ENCODE measurements at regions not wholly inside any gene's neighbourhood (a gene's known extent, or its start where the extent isn't known, plus 50 kb on each side); places are given as distances from the start of the nearest gene placed in this dataset.

GRCh38 chr6:814378-815347 lies 121.7 kb upstream of the EXOC2 start (continued):
- no peak for TF ChIP-seq ZBTB33 (IDR thresholded peaks at IDR 0.05)

GRCh38 chr6:811831-812230 lies 118.9 kb upstream of the EXOC2 start:
- RAD21 ChIA-PET (ENCODE audit: unreplicated experiment), result no interaction called here
- Histone ChIP-seq H3K4me1 (ENCODE audit: control insufficient read depth, insufficient read depth, low read length) (no peaks in the 10 kb centered on the region), H3K4me2 (ENCODE audit: control insufficient read depth, insufficient read depth) (no peak overlapping the region), H3K79me2 (ENCODE audit: control insufficient read depth, insufficient read depth, low read length) (no peaks in the 10 kb centered on the region), H3K9ac (ENCODE audit: control insufficient read depth, insufficient read depth, low read length) (no peak overlapping the region), H3K4me3 (no peak overlapping the region), H3K36me3 (ENCODE audit: control insufficient read depth in 2 of 2, insufficient read depth in 2 of 2, low read length in 1 of 2) (no peaks in the 10 kb centered on the region), H3K27me3 (replicated peaks in 1 of 2; ENCODE audit: control insufficient read depth in 2 of 2, insufficient read depth in 2 of 2, low read length in 1 of 2) (no peaks in the 10 kb centered on the region; a peak in 1 of 4 replicates), H2AFZ (ENCODE audit: control insufficient read depth, low read depth, low read length) (no peak overlapping the region), H3K27ac (ENCODE audit: control insufficient read depth, insufficient read depth) (no peak overlapping the region), H3K9me3 (replicated peaks; ENCODE audit: control insufficient read depth, insufficient read depth, low read length) (no peaks in the 10 kb centered on the region), H4K20me1 (ENCODE audit: control insufficient read depth, insufficient read depth) (no peaks in the 10 kb centered on the region)
- DNase-seq (ENCODE audit: low read depth, low spot score) (no peak), ATAC-seq (no peak), FAIRE-seq (no peak)
- no TSS peak for BruUV-seq (replicated peaks)
- 71% methylated on average over 2 of the region's 2 CpGs for WGBS (ENCODE audit: insufficient coverage, insufficient replicate concordance, low lambda C conversion rate, missing lambda C conversion rate)
- POLR2A ChIA-PET, result no interaction called here
- in situ Hi-C loops (cut with MboI), result no loop called here
- CTCF ChIA-PET, result no interaction called here
- intact Hi-C loops (cut with micrococcal nuclease; ENCODE audit: unreplicated experiment), result no loop called here
- SMC1A ChIA-PET (ENCODE audit: uncharacterized antibody, unreplicated experiment), result no interaction called here
- TF ChIP-seq CHD4 (IDR thresholded peaks at IDR 0.05) (no peak), CBFB (IDR thresholded peaks at IDR 0.05; ENCODE audit: low read depth) (no peak), NR2C1 (IDR thresholded peaks at IDR 0.05) (no peak), JUND (IDR thresholded peaks at IDR 0.05; ENCODE audit: low read depth, low read length) (no peak), RBBP5 (conservative IDR thresholded peaks at IDR 0.05) (no peak), NR2C2 (IDR thresholded peaks at IDR 0.05; ENCODE audit: borderline replicate concordance, control insufficient read depth, insufficient read length, low read depth) (no peak), SMAD1 (IDR thresholded peaks at IDR 0.05; ENCODE audit: low read depth, partially characterized antibody) (no peak), ESRRA (IDR thresholded peaks at IDR 0.05; ENCODE audit: low read length) (no peak), STAT1 (conservative IDR thresholded peaks at IDR 0.05) (no peak)
- TF ChIP-seq, protein P1, sequence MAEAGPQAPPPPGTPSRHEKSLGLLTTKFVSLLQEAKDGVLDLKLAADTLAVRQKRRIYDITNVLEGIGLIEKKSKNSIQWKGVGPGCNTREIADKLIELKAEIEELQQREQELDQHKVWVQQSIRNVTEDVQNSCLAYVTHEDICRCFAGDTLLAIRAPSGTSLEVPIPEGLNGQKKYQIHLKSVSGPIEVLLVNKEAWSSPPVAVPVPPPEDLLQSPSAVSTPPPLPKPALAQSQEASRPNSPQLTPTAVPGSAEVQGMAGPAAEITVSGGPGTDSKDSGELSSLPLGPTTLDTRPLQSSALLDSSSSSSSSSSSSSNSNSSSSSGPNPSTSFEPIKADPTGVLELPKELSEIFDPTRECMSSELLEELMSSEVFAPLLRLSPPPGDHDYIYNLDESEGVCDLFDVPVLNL (IDR thresholded peaks at IDR 0.05; ENCODE audit: low read depth, low read length), result no peak
- TF ChIP-seq, protein P2, sequence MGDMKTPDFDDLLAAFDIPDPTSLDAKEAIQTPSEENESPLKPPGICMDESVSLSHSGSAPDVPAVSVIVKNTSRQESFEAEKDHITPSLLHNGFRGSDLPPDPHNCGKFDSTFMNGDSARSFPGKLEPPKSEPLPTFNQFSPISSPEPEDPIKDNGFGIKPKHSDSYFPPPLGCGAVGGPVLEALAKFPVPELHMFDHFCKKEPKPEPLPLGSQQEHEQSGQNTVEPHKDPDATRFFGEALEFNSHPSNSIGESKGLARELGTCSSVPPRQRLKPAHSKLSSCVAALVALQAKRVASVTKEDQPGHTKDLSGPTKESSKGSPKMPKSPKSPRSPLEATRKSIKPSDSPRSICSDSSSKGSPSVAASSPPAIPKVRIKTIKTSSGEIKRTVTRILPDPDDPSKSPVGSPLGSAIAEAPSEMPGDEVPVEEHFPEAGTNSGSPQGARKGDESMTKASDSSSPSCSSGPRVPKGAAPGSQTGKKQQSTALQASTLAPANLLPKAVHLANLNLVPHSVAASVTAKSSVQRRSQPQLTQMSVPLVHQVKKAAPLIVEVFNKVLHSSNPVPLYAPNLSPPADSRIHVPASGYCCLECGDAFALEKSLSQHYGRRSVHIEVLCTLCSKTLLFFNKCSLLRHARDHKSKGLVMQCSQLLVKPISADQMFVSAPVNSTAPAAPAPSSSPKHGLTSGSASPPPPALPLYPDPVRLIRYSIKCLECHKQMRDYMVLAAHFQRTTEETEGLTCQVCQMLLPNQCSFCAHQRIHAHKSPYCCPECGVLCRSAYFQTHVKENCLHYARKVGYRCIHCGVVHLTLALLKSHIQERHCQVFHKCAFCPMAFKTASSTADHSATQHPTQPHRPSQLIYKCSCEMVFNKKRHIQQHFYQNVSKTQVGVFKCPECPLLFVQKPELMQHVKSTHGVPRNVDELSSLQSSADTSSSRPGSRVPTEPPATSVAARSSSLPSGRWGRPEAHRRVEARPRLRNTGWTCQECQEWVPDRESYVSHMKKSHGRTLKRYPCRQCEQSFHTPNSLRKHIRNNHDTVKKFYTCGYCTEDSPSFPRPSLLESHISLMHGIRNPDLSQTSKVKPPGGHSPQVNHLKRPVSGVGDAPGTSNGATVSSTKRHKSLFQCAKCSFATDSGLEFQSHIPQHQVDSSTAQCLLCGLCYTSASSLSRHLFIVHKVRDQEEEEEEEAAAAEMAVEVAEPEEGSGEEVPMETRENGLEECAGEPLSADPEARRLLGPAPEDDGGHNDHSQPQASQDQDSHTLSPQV (IDR thresholded peaks at IDR 0.05), result no peak
- TF ChIP-seq, protein P3, sequence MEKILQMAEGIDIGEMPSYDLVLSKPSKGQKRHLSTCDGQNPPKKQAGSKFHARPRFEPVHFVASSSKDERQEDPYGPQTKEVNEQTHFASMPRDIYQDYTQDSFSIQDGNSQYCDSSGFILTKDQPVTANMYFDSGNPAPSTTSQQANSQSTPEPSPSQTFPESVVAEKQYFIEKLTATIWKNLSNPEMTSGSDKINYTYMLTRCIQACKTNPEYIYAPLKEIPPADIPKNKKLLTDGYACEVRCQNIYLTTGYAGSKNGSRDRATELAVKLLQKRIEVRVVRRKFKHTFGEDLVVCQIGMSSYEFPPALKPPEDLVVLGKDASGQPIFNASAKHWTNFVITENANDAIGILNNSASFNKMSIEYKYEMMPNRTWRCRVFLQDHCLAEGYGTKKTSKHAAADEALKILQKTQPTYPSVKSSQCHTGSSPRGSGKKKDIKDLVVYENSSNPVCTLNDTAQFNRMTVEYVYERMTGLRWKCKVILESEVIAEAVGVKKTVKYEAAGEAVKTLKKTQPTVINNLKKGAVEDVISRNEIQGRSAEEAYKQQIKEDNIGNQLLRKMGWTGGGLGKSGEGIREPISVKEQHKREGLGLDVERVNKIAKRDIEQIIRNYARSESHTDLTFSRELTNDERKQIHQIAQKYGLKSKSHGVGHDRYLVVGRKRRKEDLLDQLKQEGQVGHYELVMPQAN (conservative IDR thresholded peaks at IDR 0.05), result no peak

Measured in GM12878 (cell line).